Psoas muscle (tissue), 7 donors: ENCODE measurements at regions not wholly inside any gene's neighbourhood (a gene's known extent, or its start where the extent isn't known, plus 50 kb on each side); places are given as distances from the start of the nearest gene placed in this dataset.

ENCODE experiments used
- ATAC-seq, 4 donors: fragments of 200-7000 bp; cut with Tn5 transposase; one replicate each; pipeline ENCODE4 v1.9.1; 2020; ENCODE audit warnings: moderate library complexity in 3 of 4, mild to moderate bottlenecking in 2 of 4
- DNase-seq, 2 donors: peaks; one replicate each; pipeline ENCODE4 v3.0.0-alpha.2; 2020
- H3K27ac ChIP-seq: fragments of 200-600 bp; one replicate; pipeline ENCODE4 v1.8.0; 2022
- H3K27me3 ChIP-seq, 3 donors: fragments of 200-600 bp in 1 of 3; one replicate each; pipeline versions ENCODE4 v1.6.1 to v1.8.0; 2013 to 2022; ENCODE audit warnings: low read length in 2 of 3, mild to moderate bottlenecking in 2 of 3, moderate library complexity in 1 of 3; ENCODE audit not compliant: insufficient read depth in 3 of 3
- H3K36me3 ChIP-seq, 2 donors: fragments of 200-600 bp in 1 of 2; one replicate each; pipeline versions ENCODE4 v1.6.1 to v1.8.0; 2013 to 2022; ENCODE audit warnings: low read depth in 1 of 2, mild to moderate bottlenecking in 1 of 2, moderate library complexity in 1 of 2; ENCODE audit not compliant: insufficient read depth in 1 of 2
- H3K4me1 ChIP-seq: fragments of 200-600 bp; one replicate; pipeline ENCODE4 v1.8.0; 2022
- H3K4me3 ChIP-seq: fragments of 200-600 bp; one replicate; pipeline ENCODE4 v1.8.0; 2022; ENCODE audit warnings: mild to moderate bottlenecking
- H3K9me3 ChIP-seq: fragments of 200-600 bp; one replicate; pipeline ENCODE4 v1.8.0; 2022
- WGBS, 3 donors: extraction: QIAGEN DNeasy Blood & Tissue Kit; methylation state at CpG; one replicate each; pipeline versions ENCODE4 v1.1.6 to v1.1.7; 2013; 5-methylcytosine and 5-hydroxymethylcytosine counted together
- intact Hi-C, 2 donors: fragments of 100-400 bp; cut with DNase I; formaldehyde crosslinking; loops; one replicate each; pipeline versions ENCODE4 v1.11.0 to v1.14.2; 2022
- TF ChIP-seq, protein P1 (sequence below): fragments of 200-600 bp; IDR thresholded peaks from one replicate; pipeline ENCODE4 v1.8.0; 2022; ENCODE audit warnings: antibody characterized with exemption
- donor health status: healthy with polysubstance abuse.
- donor health status: DM: no; HTN: no; CAD: no; lungs with moderate emphysema.
- donor health status: Bipolar disorder and iron deficiency.
- donor health status: healthy.
- donor health status: DM: yes; HTN: yes; CAD: no.
- donor health status: DM: no; HTN: no; CAD: no.
- donor health status: DM: yes; HTN: yes; CAD: no.

DNA sequence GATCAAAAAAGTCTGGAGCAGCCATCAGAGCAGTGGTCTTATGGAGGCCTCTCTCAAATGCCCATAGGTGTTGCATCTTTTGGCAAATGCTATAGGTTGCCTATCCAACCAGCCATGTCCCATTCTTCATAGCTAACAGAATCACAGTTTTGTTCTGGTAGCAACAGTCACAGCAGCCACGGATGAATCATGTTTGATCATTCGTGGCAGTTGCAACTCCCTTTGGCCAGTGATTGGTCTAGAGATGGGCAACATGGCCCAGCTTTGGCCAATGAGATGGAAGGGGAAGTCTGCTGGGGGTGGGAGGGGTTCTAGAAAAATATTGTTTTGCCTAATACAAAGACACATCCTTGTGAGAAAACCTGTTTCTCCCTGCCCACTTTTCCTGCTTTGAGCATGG lies 50.3 kb upstream of the PPP2R3A start:
- intact Hi-C loops: loop anchor here in 1 of 2 donors (5.0 kb wide), 1 partner anchor 52 kb away; the partner anchor contains the start of gene PPP2R3A

More for the DNA sequence above, 50.3 kb upstream of the PPP2R3A start:
- DNase-seq (no peak), ATAC-seq (no peak)
- no peak overlapping the region for H3K4me3 ChIP-seq
- no peak overlapping the region for H3K27ac ChIP-seq
- no peaks in the 10 kb centered on the region for H3K9me3 ChIP-seq
- TF ChIP-seq, protein P1, sequence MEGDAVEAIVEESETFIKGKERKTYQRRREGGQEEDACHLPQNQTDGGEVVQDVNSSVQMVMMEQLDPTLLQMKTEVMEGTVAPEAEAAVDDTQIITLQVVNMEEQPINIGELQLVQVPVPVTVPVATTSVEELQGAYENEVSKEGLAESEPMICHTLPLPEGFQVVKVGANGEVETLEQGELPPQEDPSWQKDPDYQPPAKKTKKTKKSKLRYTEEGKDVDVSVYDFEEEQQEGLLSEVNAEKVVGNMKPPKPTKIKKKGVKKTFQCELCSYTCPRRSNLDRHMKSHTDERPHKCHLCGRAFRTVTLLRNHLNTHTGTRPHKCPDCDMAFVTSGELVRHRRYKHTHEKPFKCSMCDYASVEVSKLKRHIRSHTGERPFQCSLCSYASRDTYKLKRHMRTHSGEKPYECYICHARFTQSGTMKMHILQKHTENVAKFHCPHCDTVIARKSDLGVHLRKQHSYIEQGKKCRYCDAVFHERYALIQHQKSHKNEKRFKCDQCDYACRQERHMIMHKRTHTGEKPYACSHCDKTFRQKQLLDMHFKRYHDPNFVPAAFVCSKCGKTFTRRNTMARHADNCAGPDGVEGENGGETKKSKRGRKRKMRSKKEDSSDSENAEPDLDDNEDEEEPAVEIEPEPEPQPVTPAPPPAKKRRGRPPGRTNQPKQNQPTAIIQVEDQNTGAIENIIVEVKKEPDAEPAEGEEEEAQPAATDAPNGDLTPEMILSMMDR: no peak
- WGBS, 3 donors: 52 to 71% (median 62%) methylated on average over 2 of the region's 2 CpGs
- peaks cover 11% of the 10 kb centered on the region for H3K4me1 ChIP-seq
- H3K36me3 ChIP-seq: no peaks in the 10 kb centered on the region
- no peaks in the 10 kb centered on the region for H3K27me3 ChIP-seq
